GM19324 (cell line): ENCODE measurements at regions not wholly inside any gene's neighbourhood (a gene's known extent, or its start where the extent isn't known, plus 50 kb on each side); places are given as distances from the start of the nearest gene placed in this dataset.

ENCODE experiments used
- ATAC-seq: cut with Tn5 transposase; IDR thresholded peaks from one replicate; pipeline ENCODE4 v1.9.1; 2021; ENCODE audit warnings: mild to moderate bottlenecking, moderate library complexity; ENCODE audit not compliant: unreplicated experiment, low FRiP score

GRCh38 chr13:30844548-30845296 is 61.3 kb upstream of the MEDAG start:
- ATAC-seq: no peak

- ATAC-seq: no peak
Measured at GRCh38 chr13:30845297-30846214, 60.5 kb upstream of the MEDAG start.

DNA sequence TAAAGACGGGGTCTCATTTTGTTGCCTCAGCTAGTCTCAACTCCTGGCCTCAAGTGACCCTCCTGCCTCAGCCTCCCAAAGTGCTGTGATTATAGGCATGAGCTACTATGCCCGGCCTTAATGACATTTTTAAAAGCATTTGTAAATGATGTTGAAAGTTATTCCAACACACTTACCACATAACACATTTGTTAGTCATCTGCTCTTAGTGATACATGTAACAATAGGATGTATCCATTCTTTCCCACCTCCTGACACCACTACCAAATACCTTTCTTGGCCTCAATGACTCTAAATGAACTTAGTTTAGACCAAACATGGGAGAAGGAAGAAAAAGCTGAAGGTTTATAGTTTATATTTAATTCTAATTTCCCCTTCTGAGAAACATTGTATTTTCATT is 59.8 kb upstream of the MEDAG start:
- ATAC-seq: no peak

DNA sequence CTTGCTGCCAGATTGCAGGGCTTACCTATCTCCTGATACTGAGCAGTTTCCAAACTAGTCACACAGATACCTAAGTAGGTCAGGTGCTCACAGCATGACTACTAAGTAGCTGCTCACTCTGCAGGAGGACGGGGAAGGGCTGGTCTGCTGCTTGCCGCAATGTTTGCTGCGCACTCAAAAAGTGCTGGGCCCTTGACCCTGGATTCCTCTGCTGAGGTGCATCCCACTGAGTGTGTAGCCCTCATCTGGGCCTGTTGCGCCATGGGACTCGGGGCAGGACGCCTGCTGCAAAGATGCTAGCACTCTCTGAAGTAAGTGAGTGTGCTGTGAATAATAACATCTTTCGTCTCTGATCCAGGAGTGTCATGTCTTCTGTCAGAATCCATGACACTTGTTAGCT is 59.2 kb upstream of the MEDAG start:
- no peak for ATAC-seq

GRCh38 chr13:30847650-30848307 is 58.3 kb upstream of the MEDAG start:
- ATAC-seq: no peak

DNA sequence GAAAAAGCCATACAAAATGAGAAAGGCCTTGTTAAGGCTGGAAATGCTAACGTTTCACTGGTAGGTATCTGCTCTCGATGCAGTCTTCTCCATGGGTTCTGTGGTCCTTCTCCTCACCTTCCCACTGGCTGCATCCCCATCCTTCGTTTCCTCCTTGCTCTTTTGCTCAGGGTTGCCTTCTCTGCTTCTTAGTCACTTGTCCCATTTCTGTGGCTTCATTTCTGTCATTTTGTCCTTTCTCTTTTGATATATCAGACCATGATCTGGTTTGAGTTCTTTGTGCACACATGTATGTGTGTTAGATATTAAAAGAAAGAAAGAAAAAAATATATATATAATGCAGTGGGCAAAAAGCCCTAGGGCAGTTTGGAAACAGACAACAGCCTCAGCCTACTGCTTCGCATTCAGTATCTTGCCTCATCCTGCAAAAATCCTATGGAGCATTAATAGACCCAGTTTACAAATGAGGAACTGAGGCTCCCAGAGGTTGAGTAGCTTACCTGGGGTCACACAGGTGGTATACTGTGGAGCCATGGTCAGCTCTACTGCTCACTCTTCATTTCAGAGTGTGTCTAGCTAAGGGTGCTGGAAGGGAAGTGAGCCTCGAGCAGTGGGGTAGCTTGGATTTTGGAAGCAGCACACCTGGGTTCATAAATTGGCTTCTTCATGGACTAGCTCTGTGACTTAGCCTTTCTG is 57.6 kb upstream of the MEDAG start:
- no peak for ATAC-seq

DNA sequence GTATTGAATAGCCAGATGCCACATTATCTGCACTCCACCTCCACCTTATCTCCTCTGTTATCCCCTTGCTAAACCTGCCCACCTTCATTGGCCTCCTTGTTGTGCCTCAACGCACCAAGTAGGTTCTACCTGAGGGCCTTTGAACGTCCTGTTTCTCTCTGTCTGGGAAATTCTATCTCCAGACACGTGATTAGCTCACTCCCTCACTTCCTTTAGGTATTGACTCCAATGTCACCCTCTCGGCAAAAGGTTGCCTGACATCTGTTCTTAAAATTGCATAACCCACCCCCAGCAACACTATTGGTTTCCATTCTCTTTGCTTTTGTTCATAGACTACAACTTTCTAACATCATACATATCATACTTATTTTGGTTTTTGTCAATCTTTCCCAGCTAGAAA is 56.5 kb upstream of the MEDAG start:
- no peak for ATAC-seq

- ATAC-seq: no peak
Measured at GRCh38 chr13:30850204-30850866, 55.7 kb upstream of the MEDAG start.

- ATAC-seq: no peak
Measured at GRCh38 chr13:30850867-30851211, 55.2 kb upstream of the MEDAG start.

DNA sequence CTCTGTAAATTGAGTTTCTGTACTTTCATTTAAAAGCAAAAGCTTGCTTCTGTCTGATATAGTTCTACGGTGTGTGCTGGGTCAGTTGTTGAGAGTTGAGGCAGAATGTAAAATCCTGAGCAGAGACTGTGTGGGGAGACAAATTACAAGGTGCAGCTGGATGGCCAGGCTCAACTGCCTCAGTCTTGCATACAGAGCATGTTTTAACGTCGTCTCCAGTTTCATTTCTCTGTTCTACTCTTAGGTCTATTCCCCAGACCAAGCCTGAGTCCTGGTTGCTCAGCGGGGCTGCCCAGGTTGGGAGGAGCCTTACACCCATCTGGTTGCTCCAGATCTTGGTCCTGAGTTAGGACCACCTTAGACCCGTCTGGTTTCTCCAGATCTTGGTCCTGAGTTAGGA is 54.4 kb upstream of the MEDAG start:
- ATAC-seq: peak; percentile 80

DNA sequence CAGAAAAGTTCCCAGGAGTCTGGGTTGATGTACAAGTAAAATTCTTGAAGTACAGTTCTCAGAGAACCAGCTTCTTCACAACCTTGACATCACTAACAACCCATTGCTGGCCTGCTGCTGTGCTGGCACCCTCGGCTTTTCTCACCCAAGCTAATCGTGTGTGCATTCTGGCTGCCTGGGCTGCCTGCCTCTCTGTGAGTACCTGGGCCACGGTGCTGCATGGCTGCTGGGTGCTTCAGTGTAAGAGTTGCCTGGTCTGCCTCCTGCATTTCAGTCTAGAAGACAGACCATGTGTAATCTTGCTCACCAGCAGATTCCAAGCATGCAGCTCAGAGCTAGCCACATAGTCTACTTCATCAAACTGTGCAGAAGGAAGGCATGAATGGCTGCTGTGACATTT is 50.5 kb upstream of the MEDAG start:
- ATAC-seq: no peak

DNA sequence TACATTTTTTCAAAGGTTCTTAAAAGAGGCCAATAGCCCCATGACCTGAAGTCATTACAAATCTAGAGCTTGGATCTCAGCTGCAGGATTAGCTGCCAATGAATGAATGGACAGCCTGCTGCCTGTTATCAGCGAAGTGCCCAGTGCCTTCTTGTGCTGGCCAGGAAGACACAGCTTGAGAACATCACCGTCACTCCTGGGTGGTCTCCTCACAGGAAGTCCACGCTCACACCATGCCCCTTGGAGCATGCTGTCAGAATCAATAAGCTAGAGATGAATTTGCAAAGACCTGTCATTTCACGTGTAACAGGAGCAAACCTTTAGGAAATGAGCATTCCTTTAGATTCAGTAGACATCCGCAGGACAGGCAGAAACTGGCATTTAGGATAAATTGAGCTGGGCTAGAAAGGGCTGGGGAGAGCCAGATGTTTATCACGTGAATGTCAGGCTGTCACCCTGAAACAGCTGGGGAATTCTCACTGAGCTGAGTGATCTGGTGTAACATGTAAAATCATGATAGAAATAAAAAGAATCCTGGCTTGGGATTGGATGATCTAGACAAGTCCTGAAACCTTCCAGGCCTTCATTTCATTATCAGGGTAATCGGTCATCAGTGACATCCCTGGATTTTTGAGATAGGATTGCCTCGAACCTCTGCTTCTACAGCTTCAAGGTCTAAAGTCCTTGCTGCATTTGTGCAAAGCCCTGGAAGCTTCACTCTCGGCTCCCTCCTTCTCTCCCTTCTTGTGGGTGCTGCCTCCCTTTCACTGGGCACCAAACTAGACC is 49.9 kb upstream of the MEDAG start:
- ATAC-seq: no peak
